K562 (cell line): ENCODE measurements at regions not wholly inside any gene's neighbourhood (a gene's known extent, or its start where the extent isn't known, plus 50 kb on each side); places are given as distances from the start of the nearest gene placed in this dataset.

Source experiments
- ATF2 ChIP-seq: sonication (generic); formaldehyde crosslinking; IDR thresholded peaks from 2 replicates; pipeline ENCODE4 v1.8.1; 2022; ENCODE audit warnings: missing genetic modification reagents
- BCOR ChIP-seq: fragments of 450-650 bp; IDR thresholded peaks from 2 replicates; pipeline ENCODE4 v1.6.1; 2016
- DLX4 ChIP-seq: fragments of 250-450 bp; sonication (Bioruptor Pico); IDR thresholded peaks from 2 replicates; pipeline ENCODE4 v1.6.1; 2021; ENCODE audit warnings: mild to moderate bottlenecking
- L3MBTL2 ChIP-seq: fragments of 450-650 bp; IDR thresholded peaks from 2 replicates; pipeline ENCODE4 v1.6.1; 2016; ENCODE audit warnings: mild to moderate bottlenecking, moderate library complexity
- LEF1 ChIP-seq: fragments of 450-650 bp; IDR thresholded peaks from 2 replicates; pipeline ENCODE4 v1.6.1; 2016; ENCODE audit warnings: mild to moderate bottlenecking
- SREBF1 ChIP-seq: fragments of 150-350 bp; IDR thresholded peaks from 2 replicates; pipeline ENCODE4 v1.6.1; 2014; ENCODE audit warnings: antibody characterized with exemption, low read depth, low read length, borderline replicate concordance
- ZNF511 ChIP-seq: sonication (generic); formaldehyde crosslinking; IDR thresholded peaks from 2 replicates; pipeline ENCODE4 v1.8.0; 2022; ENCODE audit warnings: mild to moderate bottlenecking, missing genetic modification reagents
- TF ChIP-seq, protein P1 (sequence below): fragments of 250-450 bp; sonication (Bioruptor Pico); IDR thresholded peaks from 2 replicates; pipeline ENCODE4 v1.4.0; 2020
- TF ChIP-seq, protein P2 (sequence below): sonication (generic); formaldehyde crosslinking; IDR thresholded peaks from 2 replicates; pipeline ENCODE4 v1.8.1; 2022; ENCODE audit warnings: missing genetic modification reagents

DNA sequence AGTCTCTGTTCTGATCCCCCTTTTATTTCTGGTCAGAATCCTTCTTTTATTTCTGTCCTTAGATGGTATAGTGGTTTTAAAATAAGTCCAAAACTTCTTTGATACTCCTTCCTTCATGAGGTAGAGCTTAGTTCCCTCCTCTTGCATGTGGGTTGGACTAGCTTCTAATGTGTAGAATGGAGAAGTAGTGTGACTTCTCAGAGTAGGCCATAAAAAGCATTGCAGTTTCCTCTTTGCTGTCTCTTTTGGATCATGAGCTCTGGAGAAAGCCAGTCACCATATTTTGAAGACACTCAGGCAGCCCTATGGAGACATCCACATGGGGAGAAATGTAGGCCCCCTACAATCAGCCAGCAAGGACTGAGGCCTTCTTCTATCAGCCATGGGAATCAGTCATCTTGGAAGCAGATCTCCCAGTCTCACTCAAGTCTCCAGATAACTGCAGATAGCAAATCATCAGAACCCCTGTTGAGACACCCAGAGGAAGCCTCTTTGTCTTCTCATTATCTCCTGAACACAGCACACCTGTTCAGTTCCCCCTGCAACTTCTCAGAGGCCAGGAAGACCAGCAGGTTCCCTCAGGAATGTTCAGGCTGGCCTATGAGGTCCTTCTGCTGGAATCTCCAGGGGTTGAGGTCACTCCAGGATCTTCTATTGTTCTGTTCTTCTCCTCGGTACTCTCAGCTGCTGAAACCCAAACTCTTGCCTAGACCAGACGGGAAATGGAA lies 511.9 kb upstream of the ZMIZ1 start (continued):
- TF ChIP-seq, protein P1, sequence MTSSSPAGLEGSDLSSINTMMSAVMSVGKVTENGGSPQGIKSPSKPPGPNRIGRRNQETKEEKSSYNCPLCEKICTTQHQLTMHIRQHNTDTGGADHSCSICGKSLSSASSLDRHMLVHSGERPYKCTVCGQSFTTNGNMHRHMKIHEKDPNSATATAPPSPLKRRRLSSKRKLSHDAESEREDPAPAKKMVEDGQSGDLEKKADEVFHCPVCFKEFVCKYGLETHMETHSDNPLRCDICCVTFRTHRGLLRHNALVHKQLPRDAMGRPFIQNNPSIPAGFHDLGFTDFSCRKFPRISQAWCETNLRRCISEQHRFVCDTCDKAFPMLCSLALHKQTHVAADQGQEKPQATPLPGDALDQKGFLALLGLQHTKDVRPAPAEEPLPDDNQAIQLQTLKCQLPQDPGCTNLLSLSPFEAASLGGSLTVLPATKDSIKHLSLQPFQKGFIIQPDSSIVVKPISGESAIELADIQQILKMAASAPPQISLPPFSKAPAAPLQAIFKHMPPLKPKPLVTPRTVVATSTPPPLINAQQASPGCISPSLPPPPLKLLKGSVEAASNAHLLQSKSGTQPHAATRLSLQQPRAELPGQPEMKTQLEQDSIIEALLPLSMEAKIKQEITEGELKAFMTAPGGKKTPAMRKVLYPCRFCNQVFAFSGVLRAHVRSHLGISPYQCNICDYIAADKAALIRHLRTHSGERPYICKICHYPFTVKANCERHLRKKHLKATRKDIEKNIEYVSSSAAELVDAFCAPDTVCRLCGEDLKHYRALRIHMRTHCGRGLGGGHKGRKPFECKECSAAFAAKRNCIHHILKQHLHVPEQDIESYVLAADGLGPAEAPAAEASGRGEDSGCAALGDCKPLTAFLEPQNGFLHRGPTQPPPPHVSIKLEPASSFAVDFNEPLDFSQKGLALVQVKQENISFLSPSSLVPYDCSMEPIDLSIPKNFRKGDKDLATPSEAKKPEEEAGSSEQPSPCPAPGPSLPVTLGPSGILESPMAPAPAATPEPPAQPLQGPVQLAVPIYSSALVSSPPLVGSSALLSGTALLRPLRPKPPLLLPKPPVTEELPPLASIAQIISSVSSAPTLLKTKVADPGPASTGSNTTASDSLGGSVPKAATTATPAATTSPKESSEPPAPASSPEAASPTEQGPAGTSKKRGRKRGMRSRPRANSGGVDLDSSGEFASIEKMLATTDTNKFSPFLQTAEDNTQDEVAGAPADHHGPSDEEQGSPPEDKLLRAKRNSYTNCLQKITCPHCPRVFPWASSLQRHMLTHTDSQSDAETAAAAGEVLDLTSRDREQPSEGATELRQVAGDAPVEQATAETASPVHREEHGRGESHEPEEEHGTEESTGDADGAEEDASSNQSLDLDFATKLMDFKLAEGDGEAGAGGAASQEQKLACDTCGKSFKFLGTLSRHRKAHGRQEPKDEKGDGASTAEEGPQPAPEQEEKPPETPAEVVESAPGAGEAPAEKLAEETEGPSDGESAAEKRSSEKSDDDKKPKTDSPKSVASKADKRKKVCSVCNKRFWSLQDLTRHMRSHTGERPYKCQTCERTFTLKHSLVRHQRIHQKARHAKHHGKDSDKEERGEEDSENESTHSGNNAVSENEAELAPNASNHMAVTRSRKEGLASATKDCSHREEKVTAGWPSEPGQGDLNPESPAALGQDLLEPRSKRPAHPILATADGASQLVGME (CRISPR knock-in tag): no peak
- TF ChIP-seq DLX4: no peak
- TF ChIP-seq ATF2 (CRISPR knock-in tag): no peak
- TF ChIP-seq, protein P2, sequence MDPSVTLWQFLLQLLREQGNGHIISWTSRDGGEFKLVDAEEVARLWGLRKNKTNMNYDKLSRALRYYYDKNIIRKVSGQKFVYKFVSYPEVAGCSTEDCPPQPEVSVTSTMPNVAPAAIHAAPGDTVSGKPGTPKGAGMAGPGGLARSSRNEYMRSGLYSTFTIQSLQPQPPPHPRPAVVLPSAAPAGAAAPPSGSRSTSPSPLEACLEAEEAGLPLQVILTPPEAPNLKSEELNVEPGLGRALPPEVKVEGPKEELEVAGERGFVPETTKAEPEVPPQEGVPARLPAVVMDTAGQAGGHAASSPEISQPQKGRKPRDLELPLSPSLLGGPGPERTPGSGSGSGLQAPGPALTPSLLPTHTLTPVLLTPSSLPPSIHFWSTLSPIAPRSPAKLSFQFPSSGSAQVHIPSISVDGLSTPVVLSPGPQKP (CRISPR knock-in tag): no peak
- no peak for TF ChIP-seq BCOR
- no peak for TF ChIP-seq SREBF1
- TF ChIP-seq L3MBTL2: no peak
- TF ChIP-seq ZNF511 (CRISPR knock-in tag): no peak
- no peak for TF ChIP-seq LEF1
